Sciatic nerve (tissue), 2 donors: ENCODE measurements at regions not wholly inside any gene's neighbourhood (a gene's known extent, or its start where the extent isn't known, plus 50 kb on each side); places are given as distances from the start of the nearest gene placed in this dataset.
"Not testable (repeated sequence)": the region's sequence is repeated elsewhere in the genome, so short reads cannot be mapped to it uniquely, and the experiment has no call there.

Experiments
- ATAC-seq: fragments of 200-7000 bp; cut with Tn5 transposase; one replicate; pipeline ENCODE4 v1.9.1; 2020; ENCODE audit warnings: mild to moderate bottlenecking, moderate library complexity
- DNase-seq: peaks from one replicate; pipeline ENCODE4 v3.0.0-alpha.2; 2020; ENCODE audit warnings: low spot score
- intact Hi-C: fragments of 100-400 bp; cut with DNase I; formaldehyde crosslinking; loops from one replicate; pipeline ENCODE4 v1.14.2; 2022
- donor health status: DM: no; HTN: no; CAD: no.
- donor health status: DM: no; HTN: no; CAD: no.

DNA sequence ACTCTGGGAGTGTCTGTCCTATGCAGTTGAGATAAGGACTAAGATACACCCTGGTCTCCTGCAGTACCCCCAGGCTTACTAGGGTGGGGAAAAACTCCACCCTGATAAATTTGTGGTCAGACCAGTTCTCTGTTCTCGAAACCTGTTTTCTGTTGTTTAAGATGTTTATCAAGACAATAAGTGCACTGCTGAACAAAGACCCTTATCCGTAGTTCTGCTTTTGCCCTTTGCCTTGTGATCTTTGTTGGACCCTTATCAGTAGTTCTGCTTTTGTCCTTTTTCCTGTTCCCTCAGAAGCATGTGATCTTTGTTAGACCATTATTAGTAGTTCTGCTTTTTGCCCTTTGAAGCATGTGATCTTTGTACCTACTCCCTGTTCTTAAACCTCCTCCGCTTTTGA, 824.4 kb downstream of the TRAM1L1 start:
- ATAC-seq, DNase-seq, intact Hi-C loops: not testable (repeated sequence)

DNA sequence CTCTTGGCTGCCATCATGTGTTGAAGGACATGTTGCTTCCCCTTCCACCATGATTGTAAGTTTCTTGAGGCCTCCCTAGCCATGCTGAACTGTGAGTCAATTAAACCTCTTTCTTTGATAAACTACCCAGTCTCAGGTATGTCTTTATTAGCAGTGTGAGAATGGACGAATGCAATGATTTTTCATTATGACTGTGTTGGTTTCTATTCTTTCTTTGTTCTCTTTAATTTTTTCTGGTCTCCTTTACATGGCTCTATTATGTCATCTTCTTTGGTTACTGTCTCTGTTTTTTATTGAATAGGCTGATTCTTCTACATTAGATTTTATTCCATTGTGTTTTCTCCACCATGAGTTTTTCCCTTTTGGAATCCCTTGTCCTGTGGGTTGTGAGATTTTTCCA, 840.6 kb downstream of the TRAM1L1 start:
- DNase-seq, result no peak
- intact Hi-C loops, result no loop called here
- no peak for ATAC-seq

DNA sequence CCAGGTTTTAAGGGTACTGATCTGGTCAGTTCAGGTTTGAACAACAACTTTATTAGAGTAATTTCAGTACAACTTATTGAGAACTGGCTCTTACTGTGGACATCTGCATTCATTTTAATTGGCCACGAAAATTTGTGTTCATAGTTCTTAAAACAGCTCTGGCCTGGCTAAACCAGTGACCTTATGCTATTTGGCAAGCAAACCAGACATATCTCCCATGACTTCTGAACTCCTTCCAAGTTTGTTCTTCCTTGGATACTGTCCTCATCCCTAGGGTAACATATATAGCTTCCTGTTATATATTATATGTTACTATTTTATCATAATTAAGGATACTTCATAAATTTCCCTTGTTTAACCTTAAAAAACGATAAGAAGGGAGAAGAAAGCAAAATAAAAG, 841.9 kb downstream of the TRAM1L1 start:
- no peak for DNase-seq
- intact Hi-C loops, result no loop called here
- no peak for ATAC-seq

DNA sequence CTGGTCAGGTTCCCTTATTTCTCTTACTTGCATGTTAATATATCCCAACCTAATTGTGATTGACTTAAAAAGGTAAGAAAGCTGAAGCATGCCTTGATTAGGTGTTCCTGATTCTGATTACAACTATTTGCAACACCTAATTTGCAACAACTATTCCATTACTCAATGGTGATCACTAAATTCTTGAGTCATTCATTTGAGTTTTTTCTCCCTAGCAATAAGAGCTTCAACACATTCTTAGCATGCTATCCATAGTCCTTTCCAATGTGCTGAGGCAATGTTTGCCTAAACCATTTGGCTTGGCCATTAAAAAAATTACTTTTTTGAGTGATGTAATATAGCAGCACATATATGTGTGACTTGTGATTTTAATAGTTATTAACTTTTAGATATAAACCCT, 851.4 kb downstream of the TRAM1L1 start:
- intact Hi-C loops, result no loop called here

DNA sequence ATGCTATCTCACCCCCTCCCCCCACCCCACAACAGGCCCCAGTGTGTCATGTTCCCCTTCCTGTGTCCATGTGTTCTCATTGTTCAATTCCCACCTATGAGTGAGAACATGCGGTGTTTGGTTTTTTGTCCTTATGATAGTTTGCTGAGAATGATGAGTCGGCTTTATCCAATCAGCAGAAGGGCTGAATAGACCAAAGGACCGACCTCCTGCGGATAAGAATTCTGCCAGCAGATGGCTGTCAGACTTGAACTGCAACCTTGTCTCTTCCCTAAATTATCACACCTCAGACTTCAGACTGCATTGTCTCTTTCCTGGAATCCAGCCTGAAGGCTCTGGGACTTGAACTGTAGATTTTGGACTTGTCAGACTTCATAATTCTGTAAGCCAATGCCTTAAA, 853.4 kb downstream of the TRAM1L1 start:
- ATAC-seq, intact Hi-C loops, DNase-seq: not testable (repeated sequence)

More for the DNA sequence above, 851.4 kb downstream of the TRAM1L1 start:
- DNase-seq, result no peak
- no peak for ATAC-seq

DNA sequence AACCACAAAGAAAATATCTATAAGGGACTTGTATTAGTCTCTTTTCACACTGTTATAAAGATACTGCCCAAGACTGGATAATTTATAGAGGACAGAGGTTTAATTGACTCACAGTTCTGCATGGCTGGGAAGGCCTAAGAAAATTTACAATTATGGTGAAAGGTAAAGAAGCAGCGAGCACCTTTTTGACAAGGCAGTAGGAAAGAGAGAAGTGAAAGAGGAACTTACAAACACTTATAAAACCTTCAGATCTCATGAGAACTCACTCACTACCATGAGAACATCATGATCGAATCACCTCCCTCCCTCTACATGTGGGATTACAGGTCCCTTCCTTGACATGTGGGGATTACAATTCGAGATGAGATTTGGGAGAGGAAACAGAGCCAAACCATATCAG, 856.0 kb downstream of the TRAM1L1 start:
- intact Hi-C loops, result no loop called here
- DNase-seq, result no peak
- ATAC-seq, result no peak

DNA sequence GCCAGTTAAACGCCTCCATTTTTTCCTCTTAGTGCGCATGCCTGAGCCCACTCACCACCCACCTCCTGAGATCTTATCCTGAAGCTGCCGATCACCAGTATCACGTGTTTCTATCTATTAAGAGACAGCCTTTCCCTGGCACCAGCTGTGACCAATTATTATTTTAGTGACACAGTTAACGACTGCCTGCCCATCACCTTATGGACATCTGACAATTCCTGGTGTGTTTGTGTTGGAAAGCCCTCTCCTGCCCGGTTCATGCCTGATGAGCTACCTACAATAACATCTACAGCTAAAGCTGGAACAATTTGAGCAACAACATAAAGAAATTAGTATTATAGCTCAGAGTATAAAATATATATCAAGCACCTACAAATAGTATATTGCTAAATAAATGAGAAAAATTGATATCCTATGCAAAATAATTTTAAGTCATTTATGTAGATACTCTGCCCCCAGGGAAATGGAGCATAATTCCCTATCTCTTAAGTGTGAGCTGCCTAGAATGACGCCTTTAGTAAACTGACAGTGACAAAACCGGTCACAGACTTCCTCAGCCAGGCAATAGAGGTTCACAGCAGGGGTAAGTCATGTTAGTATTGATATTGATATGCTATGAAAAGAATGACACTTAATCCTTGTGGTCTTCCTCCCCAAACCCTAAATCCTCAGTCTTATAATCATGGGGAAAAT, 862.2 kb downstream of the TRAM1L1 start:
- intact Hi-C loops, result no loop called here
- ATAC-seq, result no peak
- DNase-seq, result no peak

DNA sequence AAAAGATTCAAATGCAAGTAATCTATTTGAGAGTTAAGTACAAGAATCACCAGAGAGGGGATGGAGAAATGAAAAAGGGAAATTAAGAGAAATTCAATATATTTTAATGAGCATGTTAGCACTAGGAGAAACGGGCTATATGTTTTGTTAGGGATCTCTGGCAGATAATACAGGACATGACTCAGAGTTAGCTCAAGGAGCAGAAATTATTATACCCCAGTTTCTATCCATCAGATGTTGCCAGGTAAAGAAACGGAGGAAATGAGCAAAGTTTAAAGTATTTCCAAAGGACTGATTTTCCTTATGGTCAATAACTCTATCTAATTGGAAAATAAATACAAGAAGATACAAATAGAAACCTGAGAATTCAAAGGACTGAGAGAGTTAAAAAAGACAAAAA, 867.6 kb downstream of the TRAM1L1 start:
- ATAC-seq, result no peak
- intact Hi-C loops, result no loop called here

DNA sequence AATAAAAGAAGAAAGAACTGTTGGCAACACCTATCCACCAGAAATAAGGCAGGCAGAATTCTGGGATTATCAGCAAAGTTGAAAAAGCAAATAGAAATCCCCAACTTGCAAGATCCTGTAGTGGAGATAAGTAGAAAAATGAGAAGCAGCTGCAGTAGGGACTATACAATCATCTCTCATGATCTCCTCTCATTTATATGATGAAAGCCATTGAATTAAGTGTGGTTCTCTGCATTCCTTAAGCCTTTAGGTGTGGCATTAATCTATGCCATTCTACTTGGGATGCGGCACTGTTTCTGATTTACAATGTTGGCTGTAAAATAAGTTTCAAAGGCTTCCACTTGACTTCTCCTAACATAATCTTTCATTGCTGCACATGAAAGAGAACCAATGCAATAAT, 869.8 kb downstream of the TRAM1L1 start:
- ATAC-seq (no peak), DNase-seq (no peak)
- intact Hi-C loops, result no loop called here

More for the DNA sequence above, 867.6 kb downstream of the TRAM1L1 start:
- DNase-seq, result no peak

DNA sequence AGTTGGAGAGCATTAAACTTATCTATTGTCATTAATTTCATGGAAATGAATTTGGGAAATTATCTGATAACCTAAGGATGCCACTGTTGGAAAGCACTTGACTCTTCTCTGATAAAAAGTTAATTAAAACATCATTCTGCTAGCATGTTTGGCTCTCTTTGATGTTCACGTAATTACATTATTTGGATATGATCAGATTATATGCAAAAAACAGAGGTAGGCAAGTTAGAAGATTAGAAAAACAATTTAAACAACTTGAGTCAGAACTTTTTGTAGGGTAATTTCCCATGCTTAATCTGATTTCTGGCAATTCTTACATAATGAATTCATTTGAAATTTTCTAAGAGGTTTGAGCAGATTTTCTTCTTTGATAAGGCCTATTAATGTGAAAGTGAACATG, 882.9 kb downstream of the TRAM1L1 start:
- intact Hi-C loops, result no loop called here
- DNase-seq (no peak), ATAC-seq (no peak)

DNA sequence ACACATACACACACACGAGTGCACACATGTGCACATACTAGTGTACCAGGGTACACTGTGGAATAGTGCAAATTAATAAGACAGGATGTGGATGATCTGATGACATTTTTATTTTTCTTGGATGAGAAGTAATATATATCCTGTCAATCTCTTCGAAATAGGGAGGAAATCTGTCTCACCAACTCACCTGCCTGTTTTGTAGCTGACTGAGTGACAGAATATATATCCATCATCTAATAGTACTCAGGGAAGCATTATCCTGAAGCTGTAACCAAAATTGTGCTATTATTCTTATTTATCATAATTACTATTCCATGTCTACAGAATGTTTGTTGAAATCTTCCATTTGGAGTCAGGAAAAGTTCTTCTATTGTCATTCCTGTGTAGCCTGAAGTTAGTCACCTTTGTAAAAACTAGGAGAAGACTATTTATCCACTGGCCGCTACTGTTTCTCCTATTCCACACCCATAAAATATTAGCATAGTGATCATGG, 888.0 kb downstream of the TRAM1L1 start:
- DNase-seq (no peak), ATAC-seq (no peak)
- intact Hi-C loops, result no loop called here

DNA sequence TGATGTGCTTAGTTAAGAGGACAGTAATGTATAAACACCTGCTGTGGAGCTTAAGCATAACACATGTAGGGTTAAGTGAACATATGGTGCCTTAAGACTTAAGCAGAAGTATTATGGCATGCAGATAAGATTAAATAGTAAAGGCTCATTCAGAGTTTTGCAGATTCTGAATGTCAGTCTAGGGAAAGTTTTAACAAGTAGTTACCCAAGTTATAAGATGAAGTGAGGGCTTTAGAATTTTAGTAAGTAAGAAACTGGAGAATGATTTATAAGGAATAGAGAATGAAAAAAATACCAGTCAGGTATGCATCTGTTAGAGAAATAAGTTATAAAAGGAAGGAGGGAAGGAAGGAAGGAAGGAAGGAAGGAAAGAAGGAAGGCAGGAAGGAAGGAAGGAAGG, 902.1 kb downstream of the TRAM1L1 start:
- no peak for DNase-seq
- intact Hi-C loops, result no loop called here
- no peak for ATAC-seq

DNA sequence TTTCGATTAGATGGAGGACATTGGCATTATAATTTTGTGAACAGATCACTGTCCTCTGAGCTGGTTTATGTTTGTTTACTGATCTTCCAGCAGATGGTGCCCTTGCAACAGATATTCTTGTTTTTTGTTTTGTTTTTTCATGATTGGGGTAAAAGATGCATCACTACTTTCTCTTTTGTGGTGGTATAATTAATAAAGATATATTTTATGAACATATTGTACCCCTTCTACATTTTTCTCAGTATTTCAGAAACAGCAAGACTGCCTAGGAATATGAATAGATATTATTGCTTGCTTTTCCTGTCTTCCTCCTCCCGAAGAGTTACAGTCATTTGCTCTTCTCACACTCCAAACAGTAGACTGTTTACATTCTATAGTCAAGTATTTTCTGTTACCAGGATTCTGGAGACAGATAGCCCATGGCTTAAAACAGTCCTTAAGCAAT, 905.2 kb downstream of the TRAM1L1 start:
- ATAC-seq, result no peak
- intact Hi-C loops, result no loop called here
- DNase-seq, result no peak

DNA sequence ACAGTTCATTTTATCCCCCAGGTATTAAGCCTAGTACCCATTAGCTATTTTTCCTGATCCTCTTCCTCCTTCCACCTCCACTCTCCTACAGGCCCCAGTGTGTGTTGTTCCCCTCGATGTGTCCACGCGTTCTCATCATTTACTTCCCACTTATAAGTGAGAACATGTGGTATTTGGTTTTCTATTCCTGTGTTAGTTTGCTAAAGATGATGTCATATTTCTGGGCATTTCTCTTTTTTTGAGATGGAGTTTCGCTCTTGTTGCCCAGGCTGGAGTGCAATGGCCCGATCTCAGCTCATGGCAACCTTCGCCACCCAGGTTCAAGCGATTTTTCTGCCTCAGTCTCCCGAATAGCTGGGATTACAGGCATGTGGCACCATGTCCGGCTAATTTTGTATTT, 934.0 kb downstream of the TRAM1L1 start:
- intact Hi-C loops, ATAC-seq, DNase-seq: not testable (repeated sequence)

DNA sequence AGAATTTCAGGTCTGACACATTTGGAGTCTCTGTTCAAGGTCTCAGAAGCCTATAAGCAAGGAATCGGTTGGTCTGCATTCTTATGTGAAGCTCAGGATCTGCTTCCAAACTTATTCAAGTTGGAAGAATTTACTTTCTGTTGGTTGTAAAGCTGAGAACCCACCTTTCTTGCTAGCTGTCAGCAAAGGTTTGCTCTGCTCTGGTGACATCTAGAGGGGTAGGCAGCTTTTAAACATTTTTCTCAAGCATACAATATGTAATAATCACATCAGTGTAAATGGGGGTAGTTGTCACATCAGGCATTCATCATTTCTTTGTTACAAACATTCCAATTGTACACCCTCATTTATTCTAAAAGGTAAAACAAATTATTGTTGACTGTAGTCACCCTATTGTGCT, 935.2 kb downstream of the TRAM1L1 start:
- intact Hi-C loops, result no loop called here
- DNase-seq (no peak), ATAC-seq (no peak)

DNA sequence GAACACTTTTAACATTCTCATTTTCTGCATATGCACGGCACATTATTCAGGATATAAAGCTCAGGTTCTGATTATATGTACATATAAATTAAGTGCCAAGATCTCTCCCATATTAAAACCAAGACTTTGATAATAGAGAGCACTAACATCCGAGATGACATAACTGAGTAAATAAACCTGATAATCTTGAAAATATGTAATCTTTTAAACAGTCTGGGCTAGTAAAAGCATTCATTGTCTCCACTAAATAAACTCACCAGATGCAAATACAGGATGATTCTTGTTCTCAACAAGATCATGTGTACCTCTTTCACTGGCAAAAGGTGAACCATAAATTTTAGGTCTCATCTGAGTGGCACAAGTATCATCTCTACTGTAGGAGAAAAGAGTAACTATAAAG, 942.2 kb downstream of the TRAM1L1 start:
- DNase-seq (no peak), ATAC-seq (no peak)
- intact Hi-C loops, result no loop called here

DNA sequence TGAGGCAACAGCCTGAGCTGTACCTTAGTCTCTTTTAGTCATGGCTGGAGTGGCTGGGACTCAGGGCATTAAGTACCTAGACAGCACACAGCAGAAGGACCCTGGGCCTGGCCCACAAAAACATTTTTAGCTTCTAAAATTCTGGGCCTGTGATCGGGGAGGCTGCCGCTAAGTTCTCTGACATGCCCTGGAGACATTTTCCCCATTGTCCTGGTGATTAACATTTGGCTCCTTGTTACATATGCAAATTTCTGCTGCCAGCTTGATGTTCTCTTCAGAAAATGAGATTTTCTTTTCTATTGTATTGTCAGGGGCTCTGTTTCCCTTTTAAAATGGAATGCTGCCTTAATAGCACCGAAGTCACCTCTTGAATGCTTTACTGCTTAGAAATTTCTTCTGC, 952.4 kb downstream of the TRAM1L1 start:
- intact Hi-C loops, result no loop called here
- no peak for DNase-seq
- ATAC-seq, result no peak

DNA sequence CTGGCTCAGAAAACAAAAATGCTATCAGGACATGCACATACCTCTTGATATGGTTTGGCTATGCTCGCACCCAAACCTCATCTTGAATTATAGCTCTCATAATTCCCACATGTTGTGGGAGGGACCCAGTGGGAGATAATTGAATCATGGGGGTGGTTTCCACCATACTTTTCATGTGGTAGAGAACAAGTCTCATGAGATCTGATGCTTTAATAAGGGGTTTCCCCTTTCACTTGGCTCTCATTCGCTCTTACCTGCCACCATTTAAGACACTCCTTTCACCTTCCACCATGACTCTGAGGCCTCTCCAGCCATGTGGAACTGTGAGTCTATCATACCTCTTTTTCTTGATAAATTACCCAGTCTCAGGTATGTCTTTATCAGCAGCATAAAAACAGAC, 958.6 kb downstream of the TRAM1L1 start:
- DNase-seq (no peak), ATAC-seq (no peak)
- intact Hi-C loops, result no loop called here

DNA sequence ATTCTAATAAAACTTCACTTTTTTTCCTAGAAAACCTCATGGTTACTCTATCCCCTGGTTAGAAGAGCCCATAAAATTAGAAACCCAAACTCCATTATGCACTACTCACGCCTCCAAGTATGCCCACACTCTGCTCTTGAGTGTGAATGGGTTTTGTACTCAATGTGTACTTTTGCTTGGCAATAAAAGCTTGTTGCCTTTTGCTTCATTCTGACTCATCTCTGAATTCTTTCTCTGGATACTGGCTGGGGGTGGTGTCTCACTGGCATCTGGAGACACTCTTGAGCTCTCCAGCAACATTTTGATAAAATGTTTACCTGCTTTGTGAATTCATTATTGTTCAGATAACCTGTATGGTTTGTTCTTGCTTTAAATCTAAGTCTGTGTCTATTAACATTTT, 963.3 kb downstream of the TRAM1L1 start:
- intact Hi-C loops, result no loop called here
- ATAC-seq, result no peak
- DNase-seq, result no peak

DNA sequence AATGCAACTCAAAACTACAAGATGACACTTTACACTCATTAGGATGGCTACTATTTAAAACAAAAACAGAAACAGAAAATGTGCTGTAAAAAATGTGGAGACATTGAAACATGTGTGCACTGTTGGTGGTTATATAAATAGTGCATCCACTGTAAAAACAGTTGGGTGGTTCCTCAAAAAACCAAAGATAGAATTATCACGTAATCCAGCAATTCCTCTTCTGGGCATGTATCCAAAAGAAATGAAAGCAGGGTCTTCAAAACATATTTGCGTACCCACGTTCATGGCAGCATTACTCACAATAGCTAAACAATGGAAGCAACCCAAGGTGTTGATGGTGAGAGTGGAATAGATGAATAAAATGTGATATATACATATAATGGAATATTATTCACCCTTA, 967.2 kb downstream of the TRAM1L1 start:
- DNase-seq (no peak), ATAC-seq (no peak)
- intact Hi-C loops, result no loop called here

DNA sequence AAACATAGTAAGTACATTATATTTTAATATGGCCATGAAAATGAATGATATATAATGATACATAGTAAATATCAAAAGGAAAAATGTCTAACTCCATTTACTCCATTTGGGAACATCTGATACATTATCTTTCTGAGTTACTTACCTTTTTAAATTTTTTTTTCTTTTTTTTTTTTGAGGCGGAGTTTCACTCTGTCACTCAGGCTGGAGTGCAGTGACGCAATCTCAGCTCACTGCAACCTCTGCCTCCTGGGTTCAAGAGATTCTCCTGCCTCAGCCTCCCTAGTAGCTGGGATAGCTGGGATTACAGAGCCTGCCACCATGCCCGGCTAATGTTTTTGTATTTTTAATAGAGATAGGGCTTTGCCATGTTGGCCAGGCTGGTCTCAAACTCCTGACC, 972.5 kb downstream of the TRAM1L1 start:
- DNase-seq, ATAC-seq, intact Hi-C loops: not testable (repeated sequence)
